Neural progenitor cell (in vitro differentiated cells): ENCODE measurements at regions not wholly inside any gene's neighbourhood (a gene's known extent, or its start where the extent isn't known, plus 50 kb on each side); places are given as distances from the start of the nearest gene placed in this dataset.

Experiments
- DNase-seq: peaks from one replicate; pipeline ENCODE4 v3.0.0-alpha.2; 2016; ENCODE audit warnings: low spot score
- H2AFZ ChIP-seq: fragments of 200-600 bp; sonication (generic); replicated peaks from 2 replicates; pipeline ENCODE4 v1.6.1; 2016; ENCODE audit warnings: antibody characterized with exemption
- H3F3A ChIP-seq: fragments of 200-600 bp; sonication (generic); 2 replicates; pipeline ENCODE4 v1.6.1; 2016; ENCODE audit warnings: antibody characterized with exemption, low read depth
- H3K27ac ChIP-seq: fragments of 200-600 bp; sonication (generic); 2 replicates; pipeline ENCODE4 v1.5.1; 2016; ENCODE audit warnings: mild to moderate bottlenecking
- H3K27me3 ChIP-seq: fragments of 200-600 bp; sonication (generic); 2 replicates; pipeline ENCODE4 v1.6.1; 2016; ENCODE audit warnings: mild to moderate bottlenecking, moderate library complexity
- H3K36me3 ChIP-seq: fragments of 200-600 bp; sonication (generic); 2 replicates; pipeline ENCODE4 v1.5.1; 2016
- H3K4me1 ChIP-seq: fragments of 200-600 bp; sonication (generic); 2 replicates; pipeline ENCODE4 v1.6.1; 2016; ENCODE audit warnings: mixed run types
- H3K4me2 ChIP-seq: fragments of 200-600 bp; sonication (generic); 2 replicates; pipeline ENCODE4 v1.6.1; 2016
- H3K4me3 ChIP-seq: fragments of 200-600 bp; sonication (generic); 2 replicates; pipeline ENCODE4 v1.5.1; 2016
- H3K79me2 ChIP-seq: fragments of 200-600 bp; sonication (generic); 2 replicates; pipeline ENCODE4 v1.6.1; 2016; ENCODE audit warnings: low read depth
- H3K9ac ChIP-seq: fragments of 200-600 bp; sonication (generic); 2 replicates; pipeline ENCODE4 v1.6.1; 2016
- H3K9me3 ChIP-seq: fragments of 200-600 bp; sonication (generic); 2 replicates; pipeline ENCODE4 v1.5.1; 2016; ENCODE audit warnings: low read depth
- H4K20me1 ChIP-seq: fragments of 200-600 bp; sonication (generic); 2 replicates; pipeline ENCODE4 v1.6.1; 2016; ENCODE audit warnings: low read depth
- H3K27ac Mint-ChIP-seq: 3 replicates; pipeline ENCODE4 v1.8.0; 2021; ENCODE audit warnings: mixed read lengths
- H3K27me3 Mint-ChIP-seq: 2 replicates; pipeline ENCODE4 v1.8.0; 2022; ENCODE audit warnings: low read depth, mild to moderate bottlenecking, inconsistent platforms, moderate library complexity, mixed read lengths; ENCODE audit not compliant: insufficient read depth
- H3K36me3 Mint-ChIP-seq: 3 replicates; pipeline ENCODE4 v1.8.0; 2021; ENCODE audit warnings: mixed read lengths
- H3K4me1 Mint-ChIP-seq: 3 replicates; pipeline ENCODE4 v1.8.0; 2021; ENCODE audit warnings: mixed read lengths
- H3K4me3 Mint-ChIP-seq: 3 replicates; pipeline ENCODE4 v1.8.0; 2021; ENCODE audit warnings: mild to moderate bottlenecking, moderate library complexity, mixed read lengths
- H3K9me3 Mint-ChIP-seq: 3 replicates; pipeline ENCODE4 v1.8.0; 2020; ENCODE audit warnings: mixed read lengths
- EZH2 ChIP-seq: fragments of 200-600 bp; sonication (generic); IDR thresholded peaks from 2 replicates; pipeline ENCODE4 v1.6.1; 2017; ENCODE audit warnings: antibody characterized with exemption, mild to moderate bottlenecking, moderate library complexity
- EZH2phosphoT487 ChIP-seq: fragments of 200-600 bp; sonication (generic); IDR thresholded peaks from 2 replicates; pipeline ENCODE4 v1.6.1; 2017; ENCODE audit warnings: antibody characterized with exemption
- TF ChIP-seq, protein P1 (sequence below): fragments of 200-600 bp; sonication (generic); IDR thresholded peaks from 2 replicates; pipeline ENCODE4 v1.5.1; 2017; ENCODE audit warnings: antibody characterized with exemption, mild to moderate bottlenecking

DNA sequence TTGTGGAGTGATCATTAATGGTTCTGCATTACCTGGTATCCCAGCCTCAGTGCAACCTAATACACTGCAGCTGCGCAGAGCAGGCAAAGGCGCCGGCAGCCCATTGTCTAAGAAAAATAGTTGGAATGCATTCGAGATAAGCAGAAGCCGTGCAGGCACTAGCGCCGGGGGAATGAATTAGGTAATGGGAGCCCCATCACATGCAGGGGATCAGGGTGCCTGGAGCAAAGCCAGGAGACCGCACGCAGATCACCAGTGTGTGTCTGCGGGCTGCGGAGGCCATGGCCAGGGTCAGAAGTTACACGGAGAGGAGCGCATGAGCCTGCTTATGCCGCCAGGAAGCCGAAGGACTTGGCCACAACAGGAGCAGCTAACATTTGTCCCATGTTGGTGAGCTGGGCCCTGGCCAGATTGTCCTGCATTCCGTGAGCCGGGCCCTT is 156.8 kb downstream of the DLL1 start:
- Mint-ChIP-seq H3K27me3 (peaks cover 13% of the 10 kb centered on the region), H3K9me3 (peaks cover 14% of the 10 kb centered on the region), H3K4me3 (no peak overlapping the region), H3K4me1 (peaks cover 13% of the 10 kb centered on the region), H3K36me3 (no peaks in the 10 kb centered on the region), H3K27ac (peak overlapping the region; percentile 66)
- Histone ChIP-seq H3K4me1 (peaks cover 7% of the 10 kb centered on the region), H3K9me3 (no peaks in the 10 kb centered on the region), H2AFZ (no peak overlapping the region), H3K4me2 (peak overlapping the region; percentile 28), H3K9ac (no peak overlapping the region), H3F3A (no peaks in the 10 kb centered on the region), H4K20me1 (no peaks in the 10 kb centered on the region), H3K27ac (no peak overlapping the region), H3K79me2 (no peaks in the 10 kb centered on the region), H3K27me3 (no peaks in the 10 kb centered on the region), H3K36me3 (no peaks in the 10 kb centered on the region), H3K4me3 (no peak overlapping the region)
- peak; percentile 64 for DNase-seq
- TF ChIP-seq EZH2phosphoT487 (no peak), EZH2 (no peak)
- TF ChIP-seq, protein P1, sequence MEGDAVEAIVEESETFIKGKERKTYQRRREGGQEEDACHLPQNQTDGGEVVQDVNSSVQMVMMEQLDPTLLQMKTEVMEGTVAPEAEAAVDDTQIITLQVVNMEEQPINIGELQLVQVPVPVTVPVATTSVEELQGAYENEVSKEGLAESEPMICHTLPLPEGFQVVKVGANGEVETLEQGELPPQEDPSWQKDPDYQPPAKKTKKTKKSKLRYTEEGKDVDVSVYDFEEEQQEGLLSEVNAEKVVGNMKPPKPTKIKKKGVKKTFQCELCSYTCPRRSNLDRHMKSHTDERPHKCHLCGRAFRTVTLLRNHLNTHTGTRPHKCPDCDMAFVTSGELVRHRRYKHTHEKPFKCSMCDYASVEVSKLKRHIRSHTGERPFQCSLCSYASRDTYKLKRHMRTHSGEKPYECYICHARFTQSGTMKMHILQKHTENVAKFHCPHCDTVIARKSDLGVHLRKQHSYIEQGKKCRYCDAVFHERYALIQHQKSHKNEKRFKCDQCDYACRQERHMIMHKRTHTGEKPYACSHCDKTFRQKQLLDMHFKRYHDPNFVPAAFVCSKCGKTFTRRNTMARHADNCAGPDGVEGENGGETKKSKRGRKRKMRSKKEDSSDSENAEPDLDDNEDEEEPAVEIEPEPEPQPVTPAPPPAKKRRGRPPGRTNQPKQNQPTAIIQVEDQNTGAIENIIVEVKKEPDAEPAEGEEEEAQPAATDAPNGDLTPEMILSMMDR, result no peak

DNA sequence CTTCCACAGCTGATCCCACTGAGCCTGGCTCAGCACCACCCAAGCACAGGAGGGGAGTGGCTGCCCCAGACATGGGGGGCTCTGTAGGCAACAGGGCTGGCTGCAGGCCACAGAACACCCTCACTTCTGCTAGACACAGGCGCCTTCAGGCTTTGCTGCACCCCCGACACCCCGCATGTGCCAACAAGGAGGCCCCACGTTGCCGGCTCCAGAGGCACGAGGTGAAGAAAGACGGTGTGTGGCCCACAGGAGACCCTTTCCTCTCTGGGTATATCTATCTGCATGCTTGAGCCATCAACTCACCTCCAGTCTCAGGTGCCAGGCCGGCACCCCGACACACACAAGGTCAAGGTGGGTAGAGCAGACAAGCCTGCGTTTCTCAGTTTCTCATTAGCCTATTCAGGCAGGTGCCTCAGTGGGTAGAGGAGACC is 158.3 kb downstream of the DLL1 start:
- Histone ChIP-seq H3K4me3 (no peak overlapping the region), H3K27ac (no peak overlapping the region), H3K79me2 (no peaks in the 10 kb centered on the region), H3K4me1 (peaks cover 7% of the 10 kb centered on the region), H3K4me2 (no peak overlapping the region), H3K9ac (no peak overlapping the region), H3K36me3 (no peaks in the 10 kb centered on the region), H3F3A (no peaks in the 10 kb centered on the region), H3K27me3 (no peaks in the 10 kb centered on the region), H2AFZ (no peak overlapping the region), H4K20me1 (no peaks in the 10 kb centered on the region), H3K9me3 (no peaks in the 10 kb centered on the region)
- H3K4me3 Mint-ChIP-seq, result no peak overlapping the region
- H3K36me3 Mint-ChIP-seq, result no peaks in the 10 kb centered on the region
- DNase-seq, result no peak
- H3K9me3 Mint-ChIP-seq, result peaks cover 4% of the 10 kb centered on the region
- TF ChIP-seq, protein P1, result no peak
- TF ChIP-seq EZH2, result no peak
- no peak for TF ChIP-seq EZH2phosphoT487
- H3K27ac Mint-ChIP-seq, result no peak overlapping the region
- peaks cover 17% of the 10 kb centered on the region for H3K4me1 Mint-ChIP-seq
- H3K27me3 Mint-ChIP-seq, result peaks cover 10% of the 10 kb centered on the region

DNA sequence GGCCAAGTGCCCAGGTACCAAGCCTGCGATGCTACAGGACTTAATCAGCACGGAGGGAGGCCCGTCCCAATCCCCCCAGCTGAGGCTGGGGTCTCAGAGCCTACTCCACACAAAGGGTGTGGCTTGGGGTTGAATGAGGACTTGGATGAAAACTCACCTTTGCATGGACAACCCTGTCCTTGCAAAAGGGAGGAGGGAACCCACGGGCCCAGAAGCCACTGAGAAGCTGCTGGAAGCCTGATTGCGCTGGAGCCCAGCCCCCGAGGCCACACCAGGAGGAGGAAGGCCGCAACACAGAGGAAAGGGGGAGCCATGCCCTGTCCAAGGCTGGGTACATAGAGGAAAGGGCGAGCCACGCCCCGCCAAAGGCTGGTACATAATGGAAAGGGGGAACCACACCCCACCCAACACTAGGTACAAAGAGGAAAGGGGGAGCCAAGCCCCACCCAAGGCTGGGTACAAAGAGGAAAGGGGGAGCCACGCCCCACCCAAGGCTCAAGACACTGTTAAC is 158.8 kb downstream of the DLL1 start:
- Histone ChIP-seq H3K27me3 (no peaks in the 10 kb centered on the region), H3K9ac (no peak overlapping the region), H3K27ac (no peak overlapping the region), H3K9me3 (no peaks in the 10 kb centered on the region), H3K36me3 (no peaks in the 10 kb centered on the region), H2AFZ (no peak overlapping the region), H3K4me2 (no peak overlapping the region), H3F3A (no peaks in the 10 kb centered on the region), H4K20me1 (no peaks in the 10 kb centered on the region), H3K4me3 (no peak overlapping the region), H3K79me2 (no peaks in the 10 kb centered on the region), H3K4me1 (peaks cover 7% of the 10 kb centered on the region)
- peaks cover 10% of the 10 kb centered on the region for H3K27me3 Mint-ChIP-seq
- H3K9me3 Mint-ChIP-seq, result peaks cover 4% of the 10 kb centered on the region
- H3K27ac Mint-ChIP-seq, result no peak overlapping the region
- DNase-seq, result no peak
- H3K4me3 Mint-ChIP-seq, result no peak overlapping the region
- H3K36me3 Mint-ChIP-seq, result no peaks in the 10 kb centered on the region
- peaks cover 19% of the 10 kb centered on the region for H3K4me1 Mint-ChIP-seq
- TF ChIP-seq EZH2 (no peak), EZH2phosphoT487 (no peak)
- TF ChIP-seq, protein P1, result no peak
